Stomach (tissue), 4 donors: ENCODE measurements at regions not wholly inside any gene's neighbourhood (a gene's known extent, or its start where the extent isn't known, plus 50 kb on each side); places are given as distances from the start of the nearest gene placed in this dataset.

Experiments used
- CTCF ChIP-seq, 7 experiments: fragments of 450-650 bp in 4 of 7; fragments of 200-600 bp in 3 of 7; sonication (generic) in 3 of 7; IDR thresholded peaks; one replicate each; pipeline ENCODE4 v1.5.1; 2016 to 2019; ENCODE audit warnings: antibody characterized with exemption in 7 of 7, control low read depth in 2 of 7, mild to moderate bottlenecking in 1 of 7
- POLR2A ChIP-seq, 4 donors: fragments of 450-650 bp; IDR thresholded peaks; one replicate each; pipeline ENCODE4 v1.6.1; 2016; ENCODE audit warnings: antibody characterized with exemption in 4 of 4, control low read depth in 2 of 4, mild to moderate bottlenecking in 1 of 4, moderate library complexity in 1 of 4
- POLR2AphosphoS5 ChIP-seq, 3 donors: sonication (generic); formaldehyde crosslinking; IDR thresholded peaks; one replicate each; pipeline ENCODE4 v1.6.1; 2016; ENCODE audit warnings: antibody characterized with exemption in 3 of 3

GRCh38 chr3:144660186-144660585 lies 688.6 kb downstream of the DIPK2A start:
- no peak for TF ChIP-seq POLR2A (IDR thresholded peaks at IDR 0.05)
- no peak for TF ChIP-seq POLR2AphosphoS5 (IDR thresholded peaks at IDR 0.05)
- TF ChIP-seq CTCF (IDR thresholded peaks at IDR 0.05): no peak
